Pons (tissue), 1 donor: ENCODE measurements at regions not wholly inside any gene's neighbourhood (a gene's known extent, or its start where the extent isn't known, plus 50 kb on each side); places are given as distances from the start of the nearest gene placed in this dataset.

Source experiments
- DNase-seq: peaks from one replicate; pipeline ENCODE4 v3.0.0-alpha.2; 2016; ENCODE audit warnings: low spot score

DNA sequence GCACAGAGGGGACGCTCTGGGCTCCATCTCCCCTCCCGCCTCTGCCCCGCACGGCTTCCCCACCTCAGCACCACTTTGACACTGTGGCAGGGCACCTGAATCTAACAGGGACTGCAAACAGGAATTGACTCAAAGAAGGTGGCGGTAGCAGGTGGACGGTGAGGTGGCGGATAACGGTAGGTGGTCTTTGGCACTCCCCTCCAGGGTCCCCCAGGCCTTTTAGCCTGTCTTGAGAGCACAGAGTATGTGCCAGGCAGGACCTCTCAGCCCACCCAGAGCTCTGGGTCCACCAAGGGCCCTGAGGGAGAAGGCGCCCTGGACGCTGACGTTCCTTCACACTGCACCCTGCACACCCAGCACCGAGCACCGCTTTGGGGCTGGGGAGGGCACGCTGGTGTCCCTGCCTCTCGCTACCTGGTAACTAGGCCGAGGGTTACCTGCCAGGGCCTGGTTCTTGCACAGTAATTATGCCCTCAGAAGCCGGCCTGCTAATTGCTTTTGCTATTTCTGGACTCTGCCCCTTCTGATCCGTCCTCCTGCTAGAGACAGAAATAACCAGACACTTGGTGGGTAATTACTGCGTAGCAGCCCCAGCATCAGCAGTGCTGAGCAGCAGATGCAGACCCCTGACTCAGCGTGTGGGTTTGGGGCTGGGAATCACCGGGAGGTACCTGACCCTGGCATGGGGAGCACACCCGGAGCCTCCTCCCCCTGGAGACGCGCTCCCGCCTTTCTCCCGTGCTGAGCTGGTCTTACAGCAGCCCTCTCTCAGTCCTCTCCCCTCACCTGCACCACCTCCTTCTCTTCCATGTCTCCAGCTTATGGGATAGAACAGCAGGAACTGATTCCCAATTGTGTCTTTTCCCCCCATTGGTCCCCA, 103.3 kb upstream of the B3GAT1 start:
- no peak for DNase-seq

DNA sequence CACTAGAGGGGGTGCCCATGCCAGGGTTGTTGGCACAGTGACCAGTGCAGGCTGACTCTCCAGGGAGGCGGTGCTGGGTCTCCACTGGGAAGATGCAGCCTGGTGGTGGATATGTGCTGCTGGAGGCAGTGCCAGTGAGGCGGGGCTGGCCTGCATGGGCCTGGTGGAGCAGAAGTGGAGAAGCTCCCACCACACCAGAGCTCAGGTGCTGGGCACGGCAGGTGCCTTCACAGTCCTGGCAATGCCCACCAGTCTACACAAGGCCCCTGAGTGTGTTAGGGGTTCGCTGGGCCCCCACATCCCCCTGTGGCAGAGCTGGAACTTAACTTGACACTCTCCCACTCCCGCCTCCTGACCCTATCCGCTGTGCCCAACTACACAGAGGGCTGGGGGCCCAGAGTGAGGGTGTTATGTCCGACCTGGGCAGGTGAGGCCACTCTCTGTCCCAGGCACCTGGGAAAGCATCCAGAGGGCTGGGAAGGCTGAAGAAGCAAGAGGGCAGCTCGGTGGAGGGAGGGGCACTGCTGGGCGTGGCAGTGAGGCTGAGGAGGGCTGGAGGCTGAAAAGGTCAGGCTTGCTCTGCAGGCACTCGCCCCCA, 102.4 kb upstream of the B3GAT1 start:
- DNase-seq: no peak

DNA sequence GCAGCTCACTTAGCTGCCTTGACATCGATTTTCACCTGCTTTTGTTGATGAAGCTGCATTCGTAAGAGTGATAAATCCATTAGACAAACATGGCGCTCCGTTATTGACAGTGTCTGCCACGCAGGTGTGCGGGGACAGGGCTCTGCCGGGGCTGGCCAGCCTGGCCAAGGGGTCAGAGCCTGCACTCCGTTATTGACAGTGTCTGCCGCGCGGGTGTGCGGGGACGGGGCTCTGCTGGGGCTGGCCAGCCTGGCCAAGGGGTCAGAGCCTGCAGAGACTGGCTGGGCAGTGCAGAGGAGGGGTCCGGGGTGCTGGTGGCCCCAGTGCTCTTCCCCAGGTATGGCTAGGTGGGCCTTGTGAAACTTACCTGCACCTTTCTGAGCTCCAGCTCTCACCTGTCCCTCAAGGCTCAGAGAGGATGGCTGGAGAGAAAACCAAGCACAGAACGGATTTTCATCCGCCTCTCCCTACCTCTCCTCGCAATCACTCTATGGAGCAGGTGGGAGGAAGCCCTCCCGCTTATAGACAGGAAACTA, 101.6 kb upstream of the B3GAT1 start:
- DNase-seq: no peak

DNA sequence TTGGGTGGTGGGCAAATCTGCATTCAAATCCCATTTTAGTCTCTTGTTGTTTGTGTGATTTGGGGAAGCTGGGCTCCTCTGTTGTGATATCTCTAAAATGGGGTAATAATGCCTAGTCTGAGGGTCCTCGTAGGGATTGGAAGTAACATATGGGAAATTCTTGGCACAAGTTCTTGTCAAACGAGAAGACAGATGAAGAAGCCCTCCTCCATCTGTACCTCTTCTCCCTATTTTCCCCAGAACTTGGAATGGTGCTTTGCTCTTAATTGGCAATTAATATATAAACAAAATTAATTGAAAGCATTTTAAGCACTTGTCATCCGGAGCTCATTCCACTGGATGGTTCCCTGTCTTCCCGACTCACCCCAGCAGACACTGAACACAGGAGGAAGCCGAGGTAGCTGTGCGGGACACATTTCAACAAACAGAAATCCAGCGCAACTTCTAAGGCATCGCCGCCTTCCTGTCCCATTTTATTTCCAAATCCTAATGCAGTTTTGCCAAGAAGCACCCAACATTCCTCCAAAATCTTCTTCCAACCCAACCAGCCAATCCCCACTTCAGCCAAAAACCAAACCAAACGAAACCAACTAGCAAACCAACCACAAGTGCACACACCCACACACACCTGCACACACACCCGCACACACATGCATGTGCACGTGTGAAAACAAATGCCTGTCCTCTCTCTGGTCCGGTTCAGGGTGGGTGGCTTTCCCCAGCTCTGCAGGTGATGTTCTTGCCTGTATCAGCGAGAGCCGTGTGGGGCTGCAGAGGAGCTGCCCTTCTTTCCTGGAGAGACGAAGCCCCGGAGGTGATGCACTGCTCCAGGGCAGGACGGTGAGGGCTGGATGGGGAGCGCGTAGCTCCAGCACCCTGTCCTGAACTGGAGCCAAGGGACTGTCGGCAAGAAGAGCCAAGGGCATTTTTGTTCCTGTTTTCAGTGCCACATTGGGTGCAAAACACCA, 100.8 kb upstream of the B3GAT1 start:
- no peak for DNase-seq

DNA sequence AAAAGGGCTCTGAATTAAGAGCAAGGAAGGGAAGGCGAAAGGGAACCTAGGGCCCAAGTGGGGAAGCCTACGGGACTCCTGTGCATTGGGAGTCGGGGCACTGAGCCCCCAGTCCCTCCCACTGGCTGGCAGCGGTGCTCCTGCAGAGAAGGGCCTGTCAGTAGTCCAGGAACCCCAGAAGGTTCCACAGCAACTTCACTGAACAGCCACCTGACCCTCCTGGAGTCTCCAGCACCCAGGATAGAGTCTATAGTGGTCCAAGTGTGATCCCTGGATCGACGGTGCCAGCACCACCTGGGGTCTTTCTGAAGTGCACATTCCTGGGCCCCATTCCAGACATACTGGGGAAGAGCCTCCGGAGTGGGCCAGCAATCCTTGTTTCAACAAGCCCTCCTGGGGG, 100.0 kb upstream of the B3GAT1 start:
- no peak for DNase-seq

DNA sequence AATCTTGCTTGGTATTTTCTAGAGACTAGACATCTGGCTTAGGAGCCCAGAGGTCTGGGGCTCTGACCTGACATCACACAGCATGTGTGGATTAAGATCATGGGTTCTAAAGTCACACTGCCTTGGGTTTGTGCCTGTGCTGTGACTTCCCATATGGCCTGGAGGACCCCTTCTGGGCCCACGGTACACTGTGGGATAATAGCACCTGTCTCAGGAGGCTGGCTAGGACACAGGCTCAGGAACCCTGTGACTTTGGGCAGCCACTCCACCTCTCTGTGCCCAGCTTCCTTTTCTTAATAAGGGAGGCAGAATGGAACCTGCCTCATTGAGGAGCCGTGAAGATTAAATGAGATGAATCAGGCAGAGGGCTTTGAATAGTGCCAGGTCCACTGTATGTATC, 99.2 kb upstream of the B3GAT1 start:
- no peak for DNase-seq

DNA sequence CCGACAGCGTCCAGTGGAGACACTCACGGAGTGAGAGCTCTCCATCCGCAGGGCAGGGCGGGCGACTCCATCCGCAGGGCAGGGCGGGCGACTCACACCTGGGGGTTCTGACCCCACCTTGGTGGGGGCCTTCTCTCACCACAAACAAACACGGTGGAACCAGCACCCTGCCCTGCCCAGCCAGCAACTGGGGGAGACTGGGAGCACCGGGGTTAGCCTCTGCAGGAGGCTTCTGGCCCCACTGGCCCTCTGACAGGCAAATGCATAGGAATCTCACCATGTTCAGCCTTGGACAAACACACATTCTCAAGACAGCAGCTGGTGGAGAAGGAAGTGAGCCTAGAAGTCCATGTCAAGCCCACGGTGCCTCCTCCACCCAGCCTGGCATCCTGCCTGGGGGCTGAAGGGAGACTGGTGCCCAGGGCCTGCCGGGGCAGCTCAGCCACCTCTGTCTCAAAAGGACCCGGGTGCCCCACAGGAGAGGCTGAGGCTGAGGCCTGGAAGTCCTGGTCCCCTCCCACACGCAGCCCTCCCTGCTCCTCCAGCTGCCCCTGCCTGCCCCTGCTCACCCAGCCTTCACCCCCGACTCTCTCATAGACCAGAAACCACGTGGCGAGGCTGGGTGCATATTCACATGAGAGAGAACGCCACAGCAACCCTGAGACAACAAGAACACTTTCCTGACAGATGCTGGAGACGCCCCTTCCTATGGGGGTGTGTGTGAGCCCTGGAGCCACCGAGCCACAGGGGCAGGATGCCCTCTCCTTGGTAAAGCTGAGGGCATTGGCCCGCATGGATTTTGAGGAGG, 98.4 kb upstream of the B3GAT1 start:
- no peak for DNase-seq

DNA sequence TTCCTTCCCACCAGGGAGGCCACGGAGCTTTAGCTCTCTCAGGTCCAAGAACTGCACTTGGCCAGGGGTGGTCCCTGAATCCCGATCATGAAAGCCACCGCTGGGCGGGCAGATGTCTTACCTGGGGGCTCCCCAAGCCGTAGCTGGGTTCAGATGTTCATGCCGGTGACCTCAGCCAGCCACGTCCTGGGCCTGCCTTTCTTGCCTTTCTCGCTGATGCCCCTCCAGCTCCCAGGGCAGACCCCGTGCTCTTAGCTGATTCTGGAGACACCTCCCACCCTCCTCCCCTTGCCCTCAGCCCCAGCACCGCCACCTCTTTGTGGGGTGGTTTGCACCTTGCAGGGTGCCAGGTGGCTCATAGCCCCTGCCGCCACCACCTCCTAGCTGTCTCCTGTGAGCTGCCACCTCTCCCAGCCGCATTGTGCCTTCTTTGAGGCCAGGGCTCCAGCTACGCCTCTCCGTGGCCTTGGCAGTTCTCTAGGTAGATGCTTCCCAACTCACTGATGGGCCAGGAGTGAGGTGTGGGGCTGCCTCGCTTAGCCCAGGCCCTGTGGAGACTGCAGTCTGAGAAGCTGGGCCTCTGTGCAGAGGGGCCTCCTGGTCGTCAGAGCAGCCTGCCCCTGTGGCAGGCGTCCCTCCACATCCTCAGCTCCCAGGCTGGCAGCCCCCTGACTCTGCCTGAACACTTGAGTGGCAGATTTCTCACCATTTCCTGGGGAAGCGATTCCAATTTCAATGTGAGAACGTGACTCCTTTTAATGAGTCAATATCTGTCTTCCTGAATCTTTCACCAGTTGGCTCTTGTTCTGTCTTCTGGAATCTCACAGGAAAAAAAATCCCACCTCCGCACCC, 97.6 kb upstream of the B3GAT1 start:
- DNase-seq: no peak

DNA sequence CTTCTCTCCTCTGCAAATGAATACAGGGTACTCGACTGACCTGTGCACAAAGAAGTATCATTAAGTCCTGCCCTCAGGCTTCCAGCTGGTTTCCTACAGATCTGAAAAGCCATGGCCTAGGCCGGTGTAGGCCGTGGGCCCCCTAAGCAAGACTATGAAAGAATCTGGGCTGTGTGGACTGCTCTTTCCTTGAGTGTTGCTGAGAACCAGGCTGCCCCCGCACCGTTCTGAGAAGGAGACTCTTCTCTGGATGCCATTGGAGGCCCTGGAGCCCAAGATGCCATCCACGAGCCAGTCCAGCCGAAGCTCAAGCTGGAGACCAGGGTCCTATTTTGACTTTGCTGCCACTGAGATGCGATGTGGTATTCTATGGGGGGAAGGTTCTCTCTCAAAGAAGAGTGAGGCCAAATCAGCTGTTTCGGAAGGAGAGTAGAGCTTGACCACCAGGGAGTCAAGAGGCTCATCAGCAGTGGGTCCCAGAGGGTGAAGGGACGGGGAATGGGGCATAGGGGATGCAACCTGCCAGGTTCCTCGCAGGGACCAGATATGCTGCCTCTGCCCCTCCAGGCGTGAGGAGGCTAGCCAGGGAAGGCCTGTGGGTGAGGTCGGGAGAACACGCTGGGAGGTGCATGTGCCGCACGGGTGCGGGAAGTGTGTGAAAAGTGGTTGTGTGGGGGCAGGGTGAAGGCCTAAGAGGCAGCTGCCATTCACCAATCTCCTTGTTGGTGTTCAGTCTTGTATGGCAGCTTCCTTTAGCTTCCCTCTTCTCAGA, 96.4 kb upstream of the B3GAT1 start:
- no peak for DNase-seq

DNA sequence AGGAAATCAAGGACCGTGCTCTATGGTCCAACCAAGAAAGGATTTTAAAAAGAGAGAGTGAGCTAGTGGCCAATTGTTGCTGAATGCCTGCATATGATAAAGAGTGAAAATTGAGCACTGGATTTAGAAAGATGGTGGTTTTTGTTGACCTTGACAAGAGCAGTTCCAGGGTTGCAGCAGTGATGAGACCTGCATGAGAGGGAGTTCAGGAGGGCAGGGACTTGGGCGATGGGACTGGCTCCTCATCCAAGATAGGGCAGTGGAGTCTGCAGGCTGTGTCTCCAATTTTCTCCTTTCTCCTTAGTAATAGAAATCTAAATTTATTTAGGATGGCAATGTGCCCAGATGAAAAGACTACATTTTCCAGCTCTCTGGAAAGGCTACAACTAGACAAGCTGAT, 94.0 kb upstream of the B3GAT1 start:
- DNase-seq: no peak

DNA sequence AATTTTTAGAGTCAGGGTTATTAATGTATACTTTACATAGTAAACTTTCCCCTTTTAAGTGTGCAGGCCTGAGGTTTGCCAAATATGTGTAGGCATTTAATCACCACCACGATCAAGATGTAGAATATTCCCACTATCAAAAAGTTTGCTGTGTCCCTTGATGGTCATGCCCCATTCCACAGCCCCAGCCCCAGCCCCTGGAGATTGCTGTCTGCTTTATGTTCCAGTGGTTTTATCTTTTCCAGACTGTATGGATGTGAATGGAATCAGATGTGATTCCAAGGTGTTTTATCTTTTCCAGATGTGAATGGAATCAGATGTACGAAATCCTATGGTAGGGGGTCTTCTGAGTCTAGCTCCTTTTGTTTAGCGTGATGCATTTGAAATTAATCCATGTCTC, 93.1 kb upstream of the B3GAT1 start:
- DNase-seq: no peak

DNA sequence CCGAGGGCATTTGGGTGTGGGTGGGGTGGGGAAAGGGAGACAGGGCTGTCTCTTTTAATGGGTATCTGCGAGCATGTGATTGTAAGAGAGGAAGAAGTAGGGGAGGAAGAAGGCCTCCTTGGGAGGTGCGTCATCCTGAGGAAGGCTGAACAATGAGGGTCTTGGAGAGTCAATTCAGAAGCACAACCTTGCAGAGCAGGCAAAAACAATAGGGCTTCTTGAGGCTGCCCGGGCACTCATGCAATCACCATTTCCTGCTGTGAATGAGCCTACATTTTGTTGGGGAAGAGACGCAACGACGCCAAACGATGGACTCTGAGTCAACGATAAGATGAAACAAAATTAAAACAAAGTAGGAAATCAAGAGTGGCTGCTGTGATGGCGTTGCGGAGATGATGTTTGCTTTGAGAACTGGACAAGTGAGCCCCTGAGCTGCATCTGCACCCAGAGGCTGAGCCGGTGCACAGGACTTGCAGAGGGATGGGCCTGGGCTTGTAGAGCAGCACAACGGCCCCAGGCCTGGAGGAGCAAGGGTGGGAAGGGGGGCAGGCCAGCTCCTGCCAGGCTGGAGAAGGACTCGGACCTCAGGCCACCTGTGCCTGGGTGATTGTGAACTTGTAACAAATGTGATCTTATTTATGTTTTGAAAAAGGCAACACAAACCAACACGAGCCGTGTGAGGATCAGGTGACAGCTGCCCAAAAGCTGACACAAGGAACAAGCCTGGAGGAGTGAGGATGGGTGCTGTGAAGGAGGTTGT, 92.3 kb upstream of the B3GAT1 start:
- DNase-seq: no peak

DNA sequence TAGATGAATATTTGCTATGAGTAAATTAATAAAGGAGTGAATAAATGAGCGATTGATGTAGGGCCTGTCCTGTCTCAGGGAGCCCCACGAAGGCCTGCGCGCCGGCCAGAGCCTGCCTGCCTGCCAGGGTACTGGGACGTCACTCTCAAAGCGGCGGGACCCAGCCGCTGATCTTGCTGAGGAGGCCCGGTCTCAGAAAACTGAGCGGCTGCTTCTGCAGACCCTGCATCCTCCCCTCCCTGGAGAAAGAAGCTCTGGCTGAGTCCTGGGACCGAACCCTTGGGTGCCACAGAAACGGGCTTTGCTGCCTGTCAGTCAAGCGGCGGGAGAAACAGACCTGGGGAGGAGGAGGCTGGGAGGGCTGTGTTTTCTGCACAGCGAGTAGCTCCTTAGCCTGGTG, 91.6 kb upstream of the B3GAT1 start:
- no peak for DNase-seq

DNA sequence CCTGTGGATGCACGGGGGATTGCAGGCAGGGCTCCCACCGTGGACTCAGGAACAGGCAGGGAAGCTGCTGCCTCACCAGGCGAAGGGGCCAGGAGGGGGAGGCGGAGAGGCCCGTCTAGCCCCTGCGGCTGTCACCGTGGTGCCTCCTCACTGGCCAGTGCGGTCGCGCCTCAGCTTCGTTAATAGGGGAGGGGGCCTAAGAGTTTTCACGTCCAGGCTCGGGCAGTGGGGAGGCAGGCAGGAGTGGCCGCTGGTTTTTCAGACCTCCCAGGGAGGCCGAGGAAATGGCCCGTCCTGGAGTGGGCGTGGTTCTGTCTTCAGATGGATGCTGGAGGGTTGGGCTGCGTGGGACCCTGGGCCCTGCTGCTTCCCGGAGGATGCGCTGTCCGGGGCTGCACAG, 91.1 kb upstream of the B3GAT1 start:
- DNase-seq: no peak

DNA sequence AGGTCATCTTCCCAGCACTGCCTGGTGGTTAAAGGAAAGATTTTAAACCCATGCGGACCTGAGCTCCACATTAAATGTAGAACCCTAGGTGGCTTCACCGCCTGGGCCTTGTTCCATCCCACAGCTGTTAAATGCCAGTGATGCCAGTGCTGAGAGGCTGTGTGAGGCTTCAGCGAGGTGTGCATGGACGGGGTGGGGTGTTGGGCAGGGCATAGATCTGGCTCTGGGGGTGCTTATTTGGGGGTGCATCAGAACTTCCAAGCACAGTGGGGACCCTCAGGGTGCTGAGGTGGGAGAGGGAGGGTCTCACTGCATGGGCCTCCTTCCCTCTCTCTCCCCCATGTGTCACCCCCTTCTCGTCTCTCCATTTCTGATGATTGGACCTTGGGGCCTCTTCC, 90.1 kb upstream of the B3GAT1 start:
- no peak for DNase-seq

DNA sequence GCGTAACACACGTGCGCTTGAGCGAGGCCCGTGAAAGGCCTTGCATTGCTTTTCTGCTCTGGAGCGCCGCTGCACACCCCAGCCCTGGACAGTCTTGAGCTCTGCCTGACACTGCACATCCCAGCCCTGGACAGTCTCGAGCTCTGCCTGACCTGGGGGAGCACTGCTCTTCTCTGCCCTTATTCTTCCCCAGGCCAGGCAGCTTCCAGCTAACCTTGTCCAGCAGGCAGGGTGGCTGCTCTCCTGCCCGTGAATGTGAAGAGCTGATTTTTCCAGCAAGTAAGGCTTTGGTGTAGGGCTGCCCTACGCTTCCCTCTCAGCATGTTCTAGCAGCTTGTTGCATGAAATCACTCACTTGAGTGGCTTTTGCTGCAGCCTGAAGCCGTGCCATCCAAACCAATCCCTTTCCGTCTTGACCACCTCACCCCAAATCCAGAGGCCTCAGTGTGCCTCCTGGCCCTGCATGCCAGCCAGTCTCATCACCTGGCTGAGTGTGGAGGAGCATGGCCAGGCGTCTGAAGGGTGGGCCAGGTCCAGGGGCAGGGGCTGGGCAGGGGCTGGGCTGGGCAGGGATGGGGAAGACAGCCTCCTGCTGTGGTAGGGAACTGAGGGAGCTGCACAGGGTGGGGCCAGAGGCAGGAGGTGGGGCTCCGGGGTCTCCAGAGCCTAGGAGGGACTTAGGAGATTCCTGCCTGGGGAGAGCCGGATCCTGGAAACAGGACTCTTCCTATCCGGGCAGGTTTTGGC, 89.5 kb upstream of the B3GAT1 start:
- DNase-seq: no peak

DNA sequence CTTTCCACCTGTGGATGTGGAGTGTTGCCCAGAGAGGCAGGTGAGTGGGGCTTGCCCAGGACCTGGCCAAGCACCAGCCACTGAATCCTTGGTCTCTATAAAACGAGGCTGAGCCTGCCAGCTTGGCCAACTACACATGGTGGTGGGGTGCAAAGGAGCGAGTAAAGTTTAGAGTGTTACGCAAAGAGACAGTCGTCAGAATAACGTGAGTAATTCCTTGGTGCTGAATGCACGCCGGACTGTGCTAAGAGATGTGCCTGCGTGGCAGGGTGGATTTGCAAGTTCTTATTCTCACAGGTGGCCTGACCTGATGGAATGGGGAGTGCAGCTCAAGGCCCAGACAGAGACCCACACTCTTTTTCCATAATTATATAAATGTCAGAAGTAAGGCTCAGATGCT, 88.6 kb upstream of the B3GAT1 start:
- DNase-seq: no peak

DNA sequence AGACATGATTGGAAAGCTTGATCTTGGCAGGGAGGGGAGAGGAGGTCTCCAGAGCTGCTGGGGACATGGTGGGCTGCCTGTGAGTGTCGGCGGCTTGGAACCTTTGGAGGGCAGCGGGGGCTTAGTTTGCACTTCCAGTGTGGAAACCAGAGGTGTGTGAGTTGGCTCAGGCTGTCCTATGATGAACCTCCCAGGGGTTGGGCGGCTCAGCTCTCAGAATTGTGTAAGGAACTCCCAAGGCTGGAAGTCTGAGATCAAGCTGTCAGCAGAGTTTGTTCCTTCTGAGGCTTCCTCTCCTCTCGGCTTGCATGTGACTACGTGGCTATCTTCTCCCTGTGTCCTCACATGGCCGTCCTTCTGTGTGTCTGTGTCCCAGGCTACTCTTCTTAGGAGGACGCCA, 87.9 kb upstream of the B3GAT1 start:
- no peak for DNase-seq
